GM23248 (cell line): ENCODE measurements at regions not wholly inside any gene's neighbourhood (a gene's known extent, or its start where the extent isn't known, plus 50 kb on each side); places are given as distances from the start of the nearest gene placed in this dataset.

Source experiments
- EZH2 ChIP-seq: fragments of 200-600 bp; sonication (generic); IDR thresholded peaks from 2 replicates; pipeline ENCODE4 v1.6.1; 2018; ENCODE audit warnings: antibody characterized with exemption, mild to moderate bottlenecking; ENCODE audit not compliant: insufficient read depth, poor library complexity, severe bottlenecking
- EZH2phosphoT487 ChIP-seq: fragments of 200-600 bp; sonication (generic); IDR thresholded peaks from 2 replicates; pipeline ENCODE4 v1.6.1; 2018; ENCODE audit warnings: antibody characterized with exemption, moderate library complexity, mild to moderate bottlenecking, low read depth; ENCODE audit not compliant: insufficient read depth

DNA sequence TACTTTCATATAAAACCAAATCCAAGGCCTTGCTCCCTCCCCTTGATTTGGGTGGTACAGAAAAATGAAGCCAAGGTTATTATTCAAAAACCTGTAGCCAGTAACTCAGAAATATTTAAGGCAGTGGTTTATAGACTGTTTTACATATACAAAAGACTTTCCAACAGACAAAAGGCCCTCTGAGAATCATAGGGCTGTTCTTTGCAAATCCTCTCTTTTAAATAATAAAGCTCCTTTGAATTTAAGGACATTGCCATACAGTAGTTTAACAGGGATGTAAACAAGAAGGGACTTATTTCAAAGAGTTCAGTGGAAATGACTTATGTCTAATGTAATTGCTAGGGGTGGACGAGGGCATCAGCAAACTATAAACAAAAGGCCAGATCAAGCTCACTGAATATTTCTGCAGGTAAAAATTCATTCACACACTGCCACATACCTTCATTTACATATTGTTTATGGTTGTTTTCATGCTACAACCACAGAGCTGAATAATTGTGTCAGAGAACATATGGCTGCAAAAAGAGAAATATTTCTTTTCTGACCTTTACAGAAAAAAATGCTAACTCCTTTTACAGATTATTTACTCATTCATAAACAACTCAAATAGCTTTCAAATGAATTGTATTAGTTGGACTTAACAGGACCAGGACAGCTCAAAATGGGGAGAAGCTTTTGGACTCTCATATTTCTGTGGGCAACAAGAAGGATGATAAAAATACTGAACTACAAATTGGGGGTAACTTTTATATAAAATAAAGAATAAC, 665.6 kb downstream of the SLITRK1 start:
- TF ChIP-seq EZH2phosphoT487 (no peak), EZH2 (no peak)
